GM12864 (cell line): ENCODE measurements at regions not wholly inside any gene's neighbourhood (a gene's known extent, or its start where the extent isn't known, plus 50 kb on each side); places are given as distances from the start of the nearest gene placed in this dataset.

Experiments used
- DNase-seq: peaks from one replicate; pipeline ENCODE4 v3.0.0-alpha.2; 2011; ENCODE audit warnings: low read depth
- H3K4me3 ChIP-seq: 2 replicates; pipeline ENCODE4 v1.5.1; 2011; ENCODE audit warnings: mild to moderate bottlenecking, low read depth, low read length, control low read depth
- CTCF ChIP-seq: IDR thresholded peaks from 2 replicates; pipeline ENCODE4 v1.5.1; 2011; ENCODE audit warnings: low read depth, mild to moderate bottlenecking, moderate library complexity, low read length, control low read depth, inconsistent platforms; ENCODE audit errors: missing control alignments

- DNase-seq = no peak
- H3K4me3 ChIP-seq = no peak overlapping the region
- no peak for TF ChIP-seq CTCF
Observed at GRCh38 chr7:19392246-19392645, 247.0 kb upstream of the FERD3L start.

GRCh38 chr7:19390795-19391194 lies 245.6 kb upstream of the FERD3L start:
- no peak overlapping the region for H3K4me3 ChIP-seq
- no peak for DNase-seq
- TF ChIP-seq CTCF = no peak

- H3K4me3 ChIP-seq = no peak overlapping the region
- no peak for TF ChIP-seq CTCF
- no peak for DNase-seq
Observed at GRCh38 chr7:19381321-19381720, 236.1 kb upstream of the FERD3L start.

GRCh38 chr7:19378345-19378714 lies 233.1 kb upstream of the FERD3L start:
- H3K4me3 ChIP-seq = no peak overlapping the region
- no peak for TF ChIP-seq CTCF
- DNase-seq = no peak

GRCh38 chr7:19377611-19378344 lies 232.6 kb upstream of the FERD3L start:
- TF ChIP-seq CTCF = no peak
- no peak overlapping the region for H3K4me3 ChIP-seq
- no peak for DNase-seq

GRCh38 chr7:19376538-19376937 lies 231.3 kb upstream of the FERD3L start:
- no peak overlapping the region for H3K4me3 ChIP-seq
- TF ChIP-seq CTCF = no peak
- DNase-seq = no peak

- H3K4me3 ChIP-seq = no peak overlapping the region
- no peak for TF ChIP-seq CTCF
- no peak for DNase-seq
Observed at GRCh38 chr7:19375976-19376375, 230.8 kb upstream of the FERD3L start.
